Posterior cingulate gyrus (tissue), 11 donors: ENCODE measurements at regions not wholly inside any gene's neighbourhood (a gene's known extent, or its start where the extent isn't known, plus 50 kb on each side); places are given as distances from the start of the nearest gene placed in this dataset.

Experiments
- DNase-seq, 10 donors: peaks; one replicate each; pipeline versions ENCODE4 v3.0.0 to v3.0.0-alpha.2; 2020 to 2021; ENCODE audit warnings: mixed read lengths in 3 of 10
- intact Hi-C: fragments of 100-400 bp; cut with DNase I; formaldehyde crosslinking; loops from one replicate; pipeline ENCODE4 v1.15.1; 2023

DNA sequence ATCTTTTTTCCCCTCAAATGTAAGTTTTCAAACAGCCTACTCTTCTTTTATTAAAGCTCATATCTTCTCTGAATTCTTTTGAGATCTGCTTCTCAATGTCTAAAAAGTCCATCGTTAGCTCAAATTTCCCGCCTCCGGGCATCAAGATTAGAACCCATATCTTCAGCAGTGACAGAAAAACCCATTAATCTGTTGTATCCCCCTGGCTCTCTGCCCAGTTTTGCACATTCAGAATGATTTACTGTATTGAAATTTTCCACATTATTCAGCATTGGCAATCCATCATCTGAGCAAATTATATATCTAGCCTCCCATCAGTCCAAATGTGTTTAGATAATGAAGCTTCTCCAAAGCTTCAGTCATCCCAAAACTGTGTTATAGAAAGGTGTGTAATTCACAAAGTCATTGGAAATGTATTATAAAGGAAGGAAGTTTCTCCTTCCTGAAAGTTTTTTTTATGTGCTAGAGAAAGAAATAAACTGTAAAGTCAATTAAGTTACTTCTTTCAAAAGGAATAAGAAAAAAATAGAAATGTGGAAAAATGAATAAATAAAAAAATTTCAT is 849.9 kb downstream of the MAT2B start:
- intact Hi-C loops = no loop called here
- no peak for DNase-seq

DNA sequence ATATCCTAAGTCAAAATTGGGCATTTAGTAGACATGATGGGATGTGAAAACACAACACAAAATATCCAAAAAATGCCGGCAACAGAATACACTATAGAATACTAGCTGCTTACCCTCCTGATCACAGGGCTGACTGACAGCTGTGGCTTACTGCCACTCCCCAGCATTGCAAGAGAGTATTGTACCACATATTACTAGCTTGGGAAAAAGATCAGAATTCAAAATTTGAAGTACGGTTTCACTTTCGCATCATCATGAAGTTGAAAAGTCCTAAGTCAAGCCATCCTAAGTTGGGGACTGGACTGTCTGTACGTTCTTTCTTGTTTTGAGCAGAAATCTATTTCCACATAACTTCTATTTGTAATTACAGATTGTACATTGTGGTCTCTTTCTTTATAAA is 851.4 kb downstream of the MAT2B start:
- DNase-seq = no peak
- intact Hi-C loops = no loop called here

DNA sequence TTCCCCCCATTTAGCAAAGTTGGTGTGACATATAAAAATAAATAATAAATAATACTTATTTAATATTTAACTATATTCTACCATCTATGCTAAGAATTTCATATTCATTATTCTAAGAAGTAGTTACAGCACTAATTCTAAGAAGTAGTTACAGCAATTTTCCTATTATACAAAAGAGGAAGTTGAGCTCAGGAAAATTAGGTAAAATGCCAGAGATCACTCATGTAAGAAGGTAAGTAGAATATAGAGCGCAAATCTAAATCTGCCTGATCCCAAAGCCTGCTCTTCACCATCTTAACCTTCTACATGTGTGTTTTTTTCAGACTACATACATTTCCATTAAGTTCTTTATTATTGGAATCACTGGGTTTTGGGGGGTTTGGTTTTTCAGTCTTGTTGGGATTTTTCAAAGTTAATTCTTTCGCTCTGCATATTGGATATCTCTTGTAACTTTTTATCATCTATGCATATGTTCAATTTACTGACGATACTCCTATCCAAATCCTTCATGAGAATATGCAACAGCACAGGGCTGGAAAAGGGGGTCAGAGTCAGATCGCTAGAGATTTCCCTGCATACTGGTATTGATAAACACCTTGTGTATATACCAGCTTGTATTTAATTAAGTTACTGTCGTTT is 852.1 kb downstream of the MAT2B start:
- no peak for DNase-seq
- intact Hi-C loops = no loop called here

DNA sequence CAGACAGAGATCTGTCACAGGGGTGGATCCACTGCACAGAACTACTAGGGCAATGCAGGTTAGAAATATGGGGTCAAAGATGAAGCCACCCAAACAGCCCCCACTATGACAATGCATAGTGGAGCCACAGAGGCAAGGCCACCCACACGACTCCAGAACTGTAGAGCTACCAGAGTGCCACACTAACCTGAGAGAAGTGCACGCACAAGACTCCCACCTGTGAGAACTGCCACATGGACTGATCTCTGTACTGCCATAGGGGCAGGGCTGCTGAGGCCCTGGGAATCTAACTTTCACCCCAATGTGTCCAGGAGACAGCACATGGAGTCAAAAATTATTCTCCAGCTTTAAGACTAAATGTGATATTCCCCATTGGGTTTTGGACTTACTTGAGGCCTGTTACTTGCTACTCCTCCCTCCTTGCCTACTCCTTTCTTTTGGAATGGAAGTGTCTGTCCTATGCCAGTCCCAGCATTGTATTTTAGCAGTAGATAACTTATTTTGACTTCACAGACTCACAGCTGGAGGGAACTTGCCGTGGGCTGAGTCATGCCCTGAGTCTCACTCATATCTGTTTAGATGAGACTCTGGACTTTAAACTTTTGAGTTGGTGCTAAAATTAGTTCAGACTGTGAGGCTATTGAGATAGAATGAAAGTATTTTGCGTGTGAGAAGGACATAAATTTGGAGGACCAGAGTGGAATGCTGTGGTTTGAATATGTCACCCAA is 853.3 kb downstream of the MAT2B start:
- intact Hi-C loops = no loop called here
- no peak for DNase-seq

DNA sequence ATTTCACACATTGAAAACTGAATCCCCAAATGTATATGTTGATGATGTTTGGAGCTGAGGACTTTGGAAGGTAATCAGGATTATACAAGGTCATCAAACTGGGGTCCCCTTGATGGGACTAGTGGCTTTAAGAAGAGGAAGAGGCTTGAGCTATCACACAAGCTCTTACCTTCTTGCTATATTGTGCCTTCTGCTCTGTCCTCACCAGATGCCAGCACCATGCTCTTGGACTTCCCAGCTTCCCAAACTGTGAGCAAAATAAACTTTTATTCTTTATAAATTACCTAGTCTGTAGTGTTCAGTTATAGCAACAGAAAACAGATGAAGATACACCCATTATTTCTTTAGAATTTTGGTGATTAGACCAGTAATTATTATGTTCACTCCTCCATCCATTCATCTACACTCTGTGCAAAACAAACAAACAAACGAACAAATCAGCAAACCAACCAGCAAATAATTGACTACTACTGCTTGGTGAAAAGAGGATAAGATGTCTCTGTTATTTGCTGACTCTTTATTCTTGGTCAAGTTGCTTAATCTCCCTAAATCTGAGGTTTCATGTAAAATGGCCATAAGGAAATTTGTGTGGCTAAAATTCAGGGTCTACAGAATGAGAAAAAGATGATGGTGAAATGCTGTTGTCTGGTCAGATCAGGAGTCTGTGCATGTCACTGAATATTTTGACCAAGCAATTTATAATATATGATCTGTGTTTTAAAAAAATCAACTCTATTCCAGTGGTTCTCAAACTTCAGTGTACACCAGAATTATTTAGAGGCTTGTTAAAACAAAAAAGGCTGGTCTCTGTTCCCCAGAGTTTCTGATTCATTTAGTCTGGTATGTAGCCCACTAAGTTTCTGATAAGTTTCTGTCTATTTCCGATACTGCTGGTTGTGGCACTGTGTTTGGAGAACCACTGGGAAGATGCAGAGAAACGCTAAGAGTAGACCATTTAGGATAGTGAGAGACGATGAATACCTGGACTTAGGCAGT is 854.1 kb downstream of the MAT2B start:
- DNase-seq = no peak

DNA sequence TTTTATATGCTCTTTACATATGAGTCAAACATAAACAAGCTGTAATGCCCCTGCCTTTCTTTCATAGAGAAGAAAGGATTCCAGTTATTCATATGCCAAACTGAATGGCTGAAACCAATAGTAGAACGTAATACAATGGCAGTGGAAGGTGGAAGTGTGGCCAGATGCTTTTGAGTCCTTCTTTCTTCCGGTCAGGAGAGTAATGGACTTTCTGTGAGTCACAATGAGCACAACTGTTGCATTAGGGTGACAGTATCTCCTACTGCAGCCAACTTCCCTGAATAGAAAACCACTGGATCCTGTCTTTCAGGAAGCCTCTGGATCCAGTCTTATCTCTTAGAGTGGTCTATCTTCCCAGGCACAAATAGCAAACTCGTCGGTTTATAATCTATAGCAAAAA is 855.2 kb downstream of the MAT2B start:
- intact Hi-C loops = no loop called here
- no peak for DNase-seq

More for the DNA sequence above, 854.1 kb downstream of the MAT2B start:
- intact Hi-C loops = no loop called here

DNA sequence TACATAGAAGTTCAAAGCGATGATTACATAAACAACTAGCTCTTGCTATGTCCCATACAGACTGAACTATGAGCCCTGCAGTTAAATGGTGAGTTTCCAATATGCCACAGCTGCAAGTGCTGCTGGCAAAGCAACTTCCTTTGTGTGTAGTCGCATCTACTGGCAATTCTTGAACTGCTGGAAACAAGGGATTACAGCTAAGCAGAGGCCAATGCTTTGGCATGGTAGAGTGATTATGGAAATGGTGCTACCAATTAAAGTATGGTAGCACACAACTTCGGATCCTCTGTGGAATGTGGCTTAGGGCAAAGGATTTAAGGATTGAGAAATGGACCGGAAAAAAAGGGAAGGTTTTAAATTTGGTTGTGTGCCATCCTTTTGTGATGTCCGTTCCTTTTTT is 856.6 kb downstream of the MAT2B start:
- no peak for DNase-seq
- intact Hi-C loops = no loop called here

DNA sequence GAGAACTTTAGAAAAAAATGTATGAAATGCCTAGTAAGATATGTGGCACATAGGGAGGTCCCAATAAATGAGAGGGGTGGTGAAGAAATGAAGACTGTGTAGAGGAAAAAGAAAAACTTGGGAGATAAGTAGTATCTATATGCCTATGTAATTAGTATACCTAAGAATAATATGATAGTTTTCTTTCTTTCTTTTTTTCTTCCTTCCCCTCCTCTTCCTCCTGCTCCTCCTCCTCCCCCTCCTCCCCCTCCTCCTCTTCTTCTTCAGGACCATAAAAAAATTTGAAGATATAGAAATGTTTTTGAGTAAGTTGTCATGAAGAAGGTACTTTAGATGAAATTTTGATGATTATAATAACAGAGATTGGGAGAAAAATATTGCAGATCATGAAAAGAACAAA is 857.4 kb downstream of the MAT2B start:
- no peak for DNase-seq
- intact Hi-C loops = no loop called here

DNA sequence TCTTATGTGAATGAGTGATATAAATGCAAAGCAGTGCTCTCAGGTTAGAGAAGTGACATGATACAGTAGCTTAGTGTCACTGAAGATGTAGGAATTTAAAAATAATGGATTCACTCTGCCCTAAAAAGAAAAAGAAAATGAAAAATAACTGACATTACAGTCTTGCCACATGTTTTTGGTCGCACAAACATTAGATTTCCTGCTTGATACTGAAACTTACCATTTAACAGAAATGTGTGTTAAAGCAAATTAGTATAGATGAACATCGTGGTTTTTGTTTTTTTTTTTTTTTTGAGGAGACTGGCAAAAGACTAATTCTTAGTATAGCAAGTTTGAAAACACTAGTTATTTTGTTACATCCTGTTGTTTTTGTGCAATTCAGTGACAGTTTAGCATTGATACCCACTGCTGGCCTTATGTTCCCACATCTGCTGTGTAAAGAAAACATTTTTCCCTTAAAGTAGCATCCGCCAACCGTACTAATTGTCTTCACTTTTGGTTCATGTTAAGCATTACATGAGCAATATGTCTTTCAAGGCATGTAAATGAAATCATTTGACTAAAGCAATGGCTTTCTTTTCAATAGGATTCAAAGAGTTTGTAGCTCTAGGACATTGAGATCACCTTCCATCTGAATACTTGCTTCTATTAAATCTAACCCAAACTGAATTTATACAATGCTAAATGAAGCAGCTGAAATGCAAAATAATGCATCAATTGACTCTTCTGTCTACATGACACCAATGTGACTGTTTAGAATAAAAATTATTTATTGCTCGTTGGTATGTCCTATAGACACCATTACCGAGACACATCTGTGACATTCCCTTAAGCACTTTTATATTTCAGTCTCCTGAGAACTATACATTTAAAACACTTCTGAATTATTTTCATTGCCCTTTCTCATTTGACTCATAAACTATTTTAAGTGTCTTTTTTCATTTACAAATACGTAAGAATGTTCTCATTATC is 859.1 kb downstream of the MAT2B start:
- intact Hi-C loops = no loop called here
- DNase-seq = no peak

DNA sequence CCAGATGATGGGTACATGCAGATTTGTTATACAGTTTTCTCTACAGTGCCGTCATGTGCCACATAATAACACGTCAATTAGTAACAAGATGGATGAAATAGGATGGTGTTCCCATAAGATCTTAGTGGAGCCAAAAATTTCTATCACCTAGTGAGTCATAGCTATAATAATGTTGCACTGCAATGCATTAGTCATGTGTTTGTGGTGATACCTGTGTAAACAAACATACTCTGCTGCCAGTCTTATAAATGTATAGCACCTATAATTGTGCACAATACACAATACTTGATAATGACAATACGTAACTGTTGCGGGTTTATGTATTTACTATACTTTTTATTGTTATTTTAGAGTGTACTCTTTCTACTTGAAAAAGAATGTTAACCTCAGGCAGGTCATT is 865.4 kb downstream of the MAT2B start:
- intact Hi-C loops = no loop called here
- no peak for DNase-seq

DNA sequence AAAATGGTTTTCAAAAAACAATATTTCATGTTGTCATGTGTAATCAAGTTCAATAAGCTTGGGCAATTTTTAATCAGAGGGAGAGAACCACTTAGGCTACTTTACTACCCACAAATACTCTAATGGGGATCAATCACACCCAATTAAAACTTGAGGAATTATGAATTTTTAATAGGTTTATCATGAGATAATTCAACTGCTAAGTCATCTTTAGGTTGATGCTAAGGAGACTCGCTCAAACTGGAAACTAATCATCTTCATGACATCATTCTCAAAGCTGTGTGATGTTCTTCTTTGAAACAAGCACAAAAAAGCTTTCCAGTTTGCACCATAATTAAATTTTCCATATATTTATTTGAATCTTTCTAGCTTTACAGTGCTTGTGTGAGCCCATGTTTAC is 867.5 kb downstream of the MAT2B start:
- no peak for DNase-seq
- intact Hi-C loops = no loop called here

DNA sequence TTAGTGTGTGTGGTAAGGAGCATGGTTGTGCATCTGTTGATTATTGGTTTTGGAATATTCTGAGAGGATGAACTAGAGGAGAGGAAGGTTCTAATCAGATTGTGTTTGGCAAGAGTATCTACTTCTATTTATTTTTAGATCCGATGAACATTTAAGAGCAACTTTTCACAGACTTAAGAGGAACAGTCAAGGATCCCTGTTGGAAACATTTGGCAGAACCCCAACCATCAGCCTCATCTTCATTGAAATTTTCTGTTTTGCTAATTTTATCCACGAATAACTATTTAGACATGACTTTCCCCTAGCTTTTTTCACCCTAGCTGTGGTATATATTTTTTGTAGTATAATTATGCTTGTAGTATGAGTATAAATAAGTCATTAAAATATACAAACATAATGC is 868.5 kb downstream of the MAT2B start:
- intact Hi-C loops = no loop called here
- DNase-seq = no peak

DNA sequence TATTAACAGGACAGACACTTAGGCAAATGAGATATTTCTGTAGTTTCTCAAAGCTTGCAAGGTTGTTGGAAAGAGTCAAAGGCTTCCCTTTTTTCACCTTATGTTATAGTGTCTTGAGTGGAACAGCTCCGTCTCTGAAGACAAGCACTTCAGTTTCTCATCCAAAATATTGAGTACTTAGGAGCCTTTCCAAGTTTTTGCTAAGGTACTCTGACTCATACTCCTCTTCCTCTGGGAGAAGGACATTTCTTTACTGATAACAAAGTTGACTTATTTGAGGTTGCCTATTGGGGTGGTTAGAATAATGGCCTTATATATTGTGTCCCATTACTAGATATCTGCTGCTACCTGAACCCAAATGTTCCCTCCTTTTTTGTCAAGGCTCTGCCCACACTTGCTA is 869.6 kb downstream of the MAT2B start:
- no peak for DNase-seq
- intact Hi-C loops = no loop called here

DNA sequence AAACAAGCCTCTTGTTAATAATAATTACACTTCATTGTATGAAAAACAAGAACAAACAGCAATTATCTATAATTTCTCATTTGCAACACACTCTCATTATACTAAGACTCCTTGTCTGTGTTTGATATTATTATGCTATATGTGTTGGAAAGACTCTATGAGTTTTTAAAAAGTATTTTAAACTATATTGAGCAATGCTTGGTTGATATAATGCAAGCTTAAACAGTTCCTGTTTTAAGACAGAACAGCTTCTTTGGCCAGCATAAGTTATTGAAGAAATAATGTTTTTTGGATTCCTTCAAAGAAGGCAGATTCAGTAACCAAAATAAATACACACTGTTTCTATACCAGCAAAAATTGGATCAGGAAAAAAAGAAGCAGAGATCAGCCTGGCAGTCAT is 871.4 kb downstream of the MAT2B start:
- intact Hi-C loops = no loop called here
- DNase-seq = no peak

DNA sequence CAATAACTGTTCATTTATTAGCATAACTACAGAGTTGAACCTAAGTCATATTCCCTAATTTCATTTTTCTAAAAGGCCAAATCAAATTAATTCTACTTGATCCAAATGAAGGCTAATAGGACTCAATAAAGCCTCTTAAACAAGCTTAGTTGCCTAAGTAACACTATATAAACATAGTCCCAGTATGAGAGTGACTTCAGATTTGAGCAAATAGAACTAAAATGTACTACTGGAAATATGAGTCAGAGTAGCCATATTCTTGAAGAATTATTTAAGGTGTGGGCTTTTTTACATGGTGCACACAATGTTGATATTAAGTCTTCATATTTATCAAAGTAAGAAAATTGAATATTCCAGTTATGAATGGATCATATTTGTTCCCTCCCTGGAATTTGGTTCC is 872.3 kb downstream of the MAT2B start:
- DNase-seq = no peak
- intact Hi-C loops = no loop called here

DNA sequence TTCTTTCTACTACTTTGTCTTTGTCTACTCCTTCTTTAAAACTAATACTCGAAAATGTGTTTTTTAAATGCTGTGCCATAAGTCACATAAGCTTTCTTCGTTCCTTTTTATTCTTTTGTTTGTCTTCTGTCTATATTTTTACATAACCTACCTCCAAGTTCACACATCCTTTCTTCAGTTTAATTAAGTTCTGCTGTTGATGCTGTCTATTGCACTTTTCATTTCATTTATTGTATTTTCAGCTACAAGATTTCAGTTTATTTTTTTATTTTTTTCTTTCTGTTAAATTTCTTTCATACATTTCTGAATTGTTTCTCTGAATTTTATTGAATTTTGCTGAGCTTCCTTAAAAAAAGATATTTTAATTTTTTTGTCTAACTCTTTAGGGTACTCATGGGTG is 878.2 kb downstream of the MAT2B start:
- intact Hi-C loops = no loop called here
- DNase-seq = no peak

DNA sequence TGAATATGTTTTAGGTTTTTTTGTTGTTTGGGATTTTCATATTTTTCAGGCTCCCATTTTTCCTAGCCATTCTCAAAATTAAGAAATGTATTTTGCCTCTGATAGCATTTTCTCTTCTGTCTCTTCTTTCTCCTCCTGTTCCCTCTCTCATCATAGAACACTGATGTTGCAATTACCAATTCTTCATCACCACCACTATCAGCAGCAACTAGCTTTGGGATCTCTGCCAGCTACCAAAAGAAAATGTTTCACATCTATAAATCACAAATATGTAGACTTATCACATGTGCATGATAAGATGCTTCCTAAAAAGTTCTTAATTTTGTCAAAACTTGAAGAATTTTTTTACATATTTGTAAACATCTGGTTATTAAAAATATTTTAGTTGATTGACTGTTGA is 887.1 kb downstream of the MAT2B start:
- intact Hi-C loops = no loop called here

DNA sequence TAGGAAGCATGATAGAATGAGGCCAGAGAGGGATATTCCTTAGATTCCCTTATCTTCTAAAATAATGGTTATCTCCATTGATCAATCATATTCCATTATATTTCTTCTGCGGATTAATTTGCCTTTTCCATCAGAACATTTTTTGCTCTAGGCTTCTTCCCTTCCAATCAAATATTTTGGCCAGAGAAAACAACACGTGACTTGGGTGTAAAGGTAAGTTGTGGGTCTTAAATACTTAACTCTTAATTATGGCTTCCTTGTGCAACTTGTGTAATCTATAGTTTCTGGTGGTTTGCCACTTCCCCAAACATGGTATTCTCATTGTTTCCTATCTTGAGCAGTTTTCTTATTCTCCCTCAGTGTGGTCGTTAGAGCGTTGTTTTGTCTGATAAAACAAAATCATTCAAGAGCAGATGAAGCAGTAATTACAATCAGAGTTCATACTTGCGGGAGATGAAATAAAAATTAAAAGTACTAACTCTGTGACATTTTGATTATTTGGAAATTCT is 889.3 kb downstream of the MAT2B start:
- DNase-seq = no peak
- intact Hi-C loops = no loop called here

More for the DNA sequence above, 887.1 kb downstream of the MAT2B start:
- DNase-seq = no peak

DNA sequence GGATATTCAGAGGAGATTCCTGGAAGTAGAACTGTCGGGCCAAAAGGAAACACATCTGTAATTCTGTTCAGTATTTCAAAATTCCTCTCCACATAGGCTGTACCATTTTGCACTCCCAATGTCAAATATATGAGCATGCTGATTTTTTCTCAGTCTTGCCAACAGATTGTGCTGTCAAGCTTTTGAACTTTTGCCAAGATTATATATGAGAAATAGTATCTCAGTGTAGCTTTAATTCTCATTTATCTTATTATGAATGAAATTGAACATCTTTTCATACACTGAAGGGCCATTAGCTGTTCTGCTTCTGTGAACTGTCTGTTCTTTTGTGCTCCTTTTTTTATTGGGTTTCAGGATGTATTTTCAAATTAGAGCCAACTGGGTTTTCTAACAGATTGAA is 907.1 kb downstream of the MAT2B start:
- DNase-seq = no peak
- intact Hi-C loops = no loop called here

DNA sequence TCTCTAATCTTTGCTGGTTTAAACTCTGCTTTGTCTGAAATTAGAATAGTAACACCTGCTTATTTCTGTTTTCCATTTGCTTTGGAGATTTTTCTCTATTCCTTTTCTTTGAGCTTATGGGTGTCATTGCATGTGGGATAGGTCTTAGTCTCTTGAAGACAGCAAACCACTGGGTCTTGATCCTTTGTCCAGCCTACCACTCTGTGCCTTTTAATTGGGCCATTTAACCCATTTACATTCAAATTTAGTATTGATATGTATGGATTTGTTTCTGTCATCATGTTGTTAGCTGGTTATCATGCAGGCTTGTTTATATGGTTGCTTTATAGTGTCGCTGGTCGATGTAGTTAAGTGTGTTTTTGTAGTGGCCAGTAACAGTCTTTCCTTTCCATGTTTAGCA is 914.7 kb downstream of the MAT2B start:
- intact Hi-C loops = no loop called here
- no peak for DNase-seq
